Fibroblast of the aortic adventitia (primary cell): ENCODE measurements at regions not wholly inside any gene's neighbourhood (a gene's known extent, or its start where the extent isn't known, plus 50 kb on each side); places are given as distances from the start of the nearest gene placed in this dataset.

Experiments
- DNase-seq: peaks from one replicate; pipeline ENCODE4 v3.0.0-alpha.2; 2010; ENCODE audit warnings: low read depth
- H3K4me3 ChIP-seq: 2 replicates; pipeline ENCODE4 v1.5.1; 2011; ENCODE audit warnings: low read depth, mild to moderate bottlenecking, control low read depth, low read length, moderate library complexity
- CTCF ChIP-seq: IDR thresholded peaks from 2 replicates; pipeline ENCODE4 v1.5.1; 2011; ENCODE audit warnings: mild to moderate bottlenecking, low read length, control low read depth, inconsistent platforms; ENCODE audit not compliant: insufficient read depth

GRCh38 chr13:80284290-80284689 is 56.6 kb downstream of the SPRY2 start:
- no peak for TF ChIP-seq CTCF
- no peak overlapping the region for H3K4me3 ChIP-seq
- DNase-seq: no peak

- no peak overlapping the region for H3K4me3 ChIP-seq
- no peak for TF ChIP-seq CTCF
- DNase-seq: no peak
Measured at GRCh38 chr13:80278706-80279105, 62.2 kb downstream of the SPRY2 start.

- no peak overlapping the region for H3K4me3 ChIP-seq
- no peak for DNase-seq
- TF ChIP-seq CTCF: no peak
Measured at GRCh38 chr13:80276371-80277289, 64.3 kb downstream of the SPRY2 start.

GRCh38 chr13:80274643-80275042 is 66.3 kb downstream of the SPRY2 start:
- TF ChIP-seq CTCF: no peak
- DNase-seq: no peak
- H3K4me3 ChIP-seq: no peak overlapping the region

GRCh38 chr13:80273718-80274117 is 67.2 kb downstream of the SPRY2 start:
- no peak for TF ChIP-seq CTCF
- H3K4me3 ChIP-seq: no peak overlapping the region
- no peak for DNase-seq

GRCh38 chr13:80265348-80265747 is 75.6 kb downstream of the SPRY2 start:
- TF ChIP-seq CTCF: no peak

More at GRCh38 chr13:80265348-80265747, 75.6 kb downstream of the SPRY2 start:
- H3K4me3 ChIP-seq: no peak overlapping the region
- no peak for DNase-seq
